Non-pigmented ciliary epithelial cell (primary cell): ENCODE measurements at regions not wholly inside any gene's neighbourhood (a gene's known extent, or its start where the extent isn't known, plus 50 kb on each side); places are given as distances from the start of the nearest gene placed in this dataset.
"Not testable (repeated sequence)": the region's sequence is repeated elsewhere in the genome, so short reads cannot be mapped to it uniquely, and the experiment has no call there.

Experiments used
- DNase-seq: peaks from one replicate; pipeline ENCODE4 v3.0.0-alpha.2; 2010; ENCODE audit warnings: low read depth

DNA sequence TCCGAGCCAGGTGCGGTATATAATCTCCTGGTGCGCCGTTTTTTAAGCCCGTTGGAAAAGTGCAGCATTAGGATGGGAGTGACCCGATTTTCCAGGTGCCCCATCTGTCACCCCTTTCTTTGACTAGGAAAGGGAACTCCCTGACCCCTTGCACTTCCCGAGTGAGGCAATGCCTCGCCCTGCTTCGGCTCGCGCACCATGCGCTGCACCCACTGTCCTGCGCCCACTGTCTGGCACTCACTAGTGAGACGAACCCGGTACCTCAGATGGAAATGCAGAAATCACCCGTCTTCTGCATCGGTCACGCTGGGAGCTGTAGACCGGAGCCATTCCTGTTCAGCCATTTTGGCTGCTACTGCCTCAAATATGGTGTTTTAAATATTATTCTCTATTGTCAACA is 198.0 kb downstream of the MEIS1 start:
- DNase-seq = not testable (repeated sequence)

DNA sequence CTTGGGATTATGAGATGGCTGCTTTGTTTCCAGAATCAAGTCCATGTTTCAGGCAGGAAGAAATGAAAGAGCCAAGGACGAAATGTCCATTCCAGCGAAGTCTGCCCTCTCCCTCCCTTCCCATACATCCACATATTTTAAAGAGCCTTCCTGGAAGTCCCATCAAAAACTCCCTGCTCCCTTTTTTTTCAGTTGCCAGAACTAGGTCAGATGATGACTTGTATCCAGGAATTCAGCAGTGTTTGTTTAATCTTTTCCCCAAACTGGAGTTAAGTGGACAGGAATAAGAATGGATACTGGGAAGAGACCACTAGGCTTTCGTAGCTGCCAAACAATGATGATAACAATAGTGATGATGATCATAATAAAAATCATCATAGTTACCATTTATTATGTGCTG is 198.7 kb downstream of the MEIS1 start:
- DNase-seq = no peak

DNA sequence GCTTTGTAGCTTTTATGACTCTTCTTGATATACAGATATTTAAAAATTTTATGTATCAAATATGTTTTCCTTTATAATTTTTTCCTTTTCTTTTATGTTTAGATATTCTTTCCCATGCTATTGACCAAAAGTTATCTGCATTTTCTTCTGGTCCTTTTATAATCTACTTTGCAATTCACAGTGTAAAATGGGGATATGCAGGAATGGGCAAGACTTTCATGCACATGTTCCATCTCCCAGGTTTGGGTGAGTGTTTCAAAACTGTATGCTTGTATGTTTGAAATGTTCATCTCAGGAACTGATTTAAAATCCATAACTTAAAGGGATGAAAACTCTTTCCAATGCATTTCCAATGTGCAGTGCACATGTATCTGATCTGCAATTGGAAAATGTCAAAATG is 199.9 kb downstream of the MEIS1 start:
- DNase-seq = no peak

DNA sequence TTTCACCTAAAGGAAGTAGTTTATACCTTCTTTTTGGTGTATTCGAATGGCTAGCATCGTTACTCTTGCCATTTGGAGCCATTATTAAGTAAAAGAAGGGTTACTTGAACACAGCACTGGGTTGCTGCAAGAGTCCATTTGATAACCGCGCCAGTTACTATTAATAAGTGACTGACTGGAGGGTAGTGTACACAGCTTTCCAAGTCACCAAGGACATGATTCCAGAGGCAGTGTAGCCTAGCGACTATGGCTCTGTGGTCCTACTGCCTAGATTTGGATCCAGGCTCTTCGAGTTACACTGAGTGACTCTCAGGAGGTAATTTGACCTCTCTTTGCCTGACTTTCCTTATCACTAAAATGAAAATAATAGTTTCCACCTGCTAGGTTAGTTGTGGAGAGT is 206.8 kb downstream of the MEIS1 start:
- DNase-seq = no peak

DNA sequence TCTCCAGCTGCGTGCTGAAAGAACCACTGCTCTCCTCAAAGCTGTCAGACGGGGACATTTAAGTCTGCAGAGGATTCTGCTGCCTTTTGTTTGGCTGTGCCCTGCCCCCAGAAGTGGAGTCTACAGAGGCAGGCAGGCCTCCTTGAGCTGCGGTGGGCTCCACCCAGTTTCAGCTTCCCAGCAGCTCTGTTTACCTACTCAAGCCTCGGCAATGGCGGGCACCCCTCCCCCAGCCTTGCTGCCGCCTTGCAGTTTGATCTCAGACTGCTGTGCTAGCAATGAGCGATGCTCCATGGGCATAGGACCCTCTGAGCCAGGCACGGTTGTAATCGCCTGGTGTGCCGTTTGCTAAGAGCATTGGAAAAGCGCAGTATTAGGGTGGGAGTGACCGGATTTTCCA is 213.2 kb downstream of the MEIS1 start:
- not testable (repeated sequence) for DNase-seq

DNA sequence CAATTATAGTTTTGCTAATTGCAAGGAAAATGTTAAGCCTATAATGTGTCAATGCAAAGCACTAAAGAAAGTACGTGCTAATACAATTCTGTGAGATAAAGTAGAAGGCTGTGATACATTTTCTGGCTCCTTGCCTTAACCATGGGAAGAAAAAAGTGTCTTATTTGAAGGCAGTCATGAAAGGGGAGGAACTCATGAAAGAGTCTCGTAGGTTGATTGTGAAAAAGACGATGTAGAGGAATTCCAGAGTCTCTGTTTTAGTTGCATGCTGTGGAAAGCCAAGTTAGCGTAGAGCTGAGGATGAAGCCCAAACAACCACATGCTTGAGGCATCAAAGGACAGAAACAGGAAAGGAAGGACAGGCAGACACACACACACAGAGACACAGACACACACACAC is 214.1 kb downstream of the MEIS1 start:
- no peak for DNase-seq

DNA sequence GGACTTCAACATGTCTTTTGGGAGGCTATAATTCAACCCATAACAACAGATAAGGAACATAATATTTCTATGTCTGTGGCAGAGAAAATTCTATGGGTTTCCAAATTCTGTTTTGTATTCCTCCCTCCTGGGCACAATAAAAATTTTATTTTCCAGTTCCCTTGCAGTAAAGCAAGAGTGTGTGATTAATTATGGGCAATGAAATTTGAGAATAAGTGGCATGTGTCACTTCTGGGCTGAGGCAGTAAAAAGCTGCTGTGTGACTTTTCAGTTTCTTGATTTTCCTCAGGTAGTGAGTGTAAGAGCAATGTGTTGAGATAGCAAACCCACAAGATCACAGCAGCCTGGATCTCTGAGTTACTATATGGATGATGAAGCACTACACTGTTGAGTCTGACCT is 216.4 kb downstream of the MEIS1 start:
- DNase-seq = no peak

DNA sequence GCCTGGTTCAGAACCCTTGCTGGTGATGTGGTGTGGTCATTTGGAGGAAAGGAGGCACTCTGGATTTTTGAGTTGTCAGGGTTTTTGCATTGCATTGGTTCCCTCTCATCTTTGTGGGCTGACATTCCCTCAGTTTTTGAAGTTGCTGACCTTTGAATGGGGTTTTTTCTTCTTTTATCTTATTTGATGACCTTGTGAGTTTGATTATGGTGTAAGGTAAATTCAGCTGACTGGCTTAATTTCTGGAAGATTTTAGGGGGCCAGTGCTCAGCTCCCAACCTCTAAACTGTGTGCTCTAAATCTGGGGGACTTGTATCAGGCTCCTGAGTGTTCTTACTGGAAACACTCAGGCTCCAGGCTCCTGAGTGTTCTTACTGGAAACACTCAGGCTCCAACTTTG is 225.9 kb downstream of the MEIS1 start:
- no peak for DNase-seq

DNA sequence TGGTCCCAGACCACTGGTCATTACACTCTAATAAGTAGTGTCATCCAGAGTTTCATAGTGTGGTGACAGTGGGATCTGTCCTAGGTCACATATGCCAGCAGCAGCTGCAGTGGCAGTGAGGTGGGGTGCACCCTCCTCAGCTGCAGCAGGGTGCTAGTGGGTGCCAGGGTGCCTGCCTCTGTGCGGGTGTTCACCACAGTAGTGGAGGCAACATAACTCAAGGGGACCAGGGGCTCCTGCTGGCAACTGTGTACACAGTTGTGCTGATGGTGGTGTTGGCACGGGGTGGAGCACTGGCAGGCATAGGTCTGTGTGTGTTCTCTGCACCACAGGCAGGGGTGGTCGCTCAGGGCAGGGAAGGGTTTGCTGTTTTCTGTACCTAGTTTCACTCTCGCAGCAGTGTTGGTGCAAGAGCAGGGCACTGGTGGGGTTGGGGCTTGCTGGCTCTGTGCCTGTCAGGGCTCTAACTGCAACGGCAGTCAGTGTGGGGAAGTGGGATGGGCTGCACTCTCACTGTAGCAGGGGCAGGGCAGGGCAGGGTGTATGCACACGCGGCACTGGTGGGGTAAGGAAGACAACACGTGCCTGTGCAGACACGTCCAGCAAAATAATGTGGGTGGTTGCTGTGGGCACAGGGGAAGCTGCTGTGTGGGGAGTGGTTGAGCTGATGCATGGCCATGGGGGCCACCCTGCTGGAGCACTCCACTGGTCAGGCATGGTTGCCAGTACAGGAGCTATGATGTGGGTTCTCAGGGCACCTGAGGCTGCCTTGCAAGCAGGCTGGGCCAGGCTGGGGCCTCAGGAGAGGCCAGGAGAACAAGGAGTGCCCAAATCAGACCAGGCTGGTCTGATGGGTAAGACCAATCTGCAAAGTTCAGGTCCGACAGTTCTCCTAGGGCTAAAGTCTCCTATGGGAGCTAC is 226.6 kb downstream of the MEIS1 start:
- DNase-seq = no peak

DNA sequence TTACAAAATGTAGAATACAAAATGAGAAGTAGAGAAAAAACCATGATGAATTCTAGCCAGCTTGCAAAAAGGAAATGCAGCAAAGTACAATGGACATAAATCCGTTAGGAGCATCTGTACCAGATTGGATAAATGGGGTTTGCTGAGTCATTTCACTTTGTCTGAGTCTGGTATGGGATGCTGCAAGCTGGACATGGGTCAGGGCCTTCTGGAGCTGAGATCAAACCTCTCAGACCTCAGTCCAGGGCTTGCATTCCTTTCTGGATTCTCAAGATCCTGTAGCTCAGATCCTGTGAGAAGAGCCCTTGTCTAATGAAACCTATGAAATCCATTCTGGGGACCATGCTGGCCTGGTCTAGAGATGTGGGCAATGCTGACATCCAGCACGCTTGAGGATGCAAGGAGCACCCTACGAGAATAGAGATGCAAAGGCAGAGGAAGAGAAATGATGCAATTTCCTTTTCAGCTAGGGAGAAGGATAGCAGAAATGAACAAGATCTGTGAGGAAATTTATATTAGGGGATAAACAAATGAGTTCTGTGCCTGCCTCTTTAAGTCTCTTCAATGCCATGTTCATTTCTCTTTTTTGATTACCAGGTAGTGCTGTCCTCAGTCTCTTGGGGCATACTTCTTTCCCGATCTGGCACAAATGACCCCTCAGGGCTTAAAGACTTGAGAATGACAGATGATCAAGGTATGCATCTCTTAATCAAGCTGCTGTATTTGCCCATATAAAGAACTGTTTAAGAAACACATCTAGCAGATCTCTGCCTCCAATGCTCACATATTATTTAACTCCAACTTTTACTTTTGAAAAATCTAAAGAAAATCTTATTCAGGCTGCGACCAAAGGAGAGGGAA is 230.4 kb downstream of the MEIS1 start:
- DNase-seq = no peak

DNA sequence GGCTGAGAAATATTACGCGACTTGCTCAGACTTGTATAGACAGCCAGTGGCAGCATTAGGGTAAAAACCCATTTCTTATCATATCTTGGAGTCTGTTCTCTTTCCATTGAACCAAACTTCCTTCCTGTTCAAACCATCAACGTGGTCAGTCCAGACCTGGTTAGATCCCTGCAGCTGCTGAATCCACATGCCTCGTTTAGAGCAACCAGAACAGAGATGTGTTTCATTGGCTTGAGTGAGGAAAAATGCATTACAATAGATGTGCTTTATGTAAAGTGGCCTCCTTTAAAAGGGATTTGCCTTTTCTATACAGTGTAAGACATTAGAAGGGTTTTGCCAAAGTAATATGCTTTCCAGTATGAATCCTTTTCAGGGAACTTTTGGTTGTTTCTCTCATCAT is 232.4 kb downstream of the MEIS1 start:
- no peak for DNase-seq

DNA sequence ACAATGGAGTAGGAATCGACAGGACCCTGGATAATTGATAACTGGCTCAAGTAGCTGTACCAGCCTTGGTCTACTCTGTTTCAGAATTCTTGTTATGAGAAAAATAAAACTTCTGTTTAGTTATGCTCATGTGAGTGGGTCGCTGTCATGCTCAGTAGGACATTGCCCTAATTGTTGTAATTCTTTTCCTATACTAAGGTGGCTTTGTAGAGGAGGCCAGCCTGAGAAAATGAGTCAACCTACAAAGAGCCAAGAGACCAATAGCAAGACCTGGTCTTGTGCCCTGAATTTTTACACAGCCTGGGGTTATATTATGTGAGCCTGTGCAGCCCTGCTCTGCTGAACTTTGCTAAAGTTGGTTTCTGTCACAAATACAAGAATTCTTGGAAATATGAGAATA is 238.4 kb downstream of the MEIS1 start:
- DNase-seq = no peak

DNA sequence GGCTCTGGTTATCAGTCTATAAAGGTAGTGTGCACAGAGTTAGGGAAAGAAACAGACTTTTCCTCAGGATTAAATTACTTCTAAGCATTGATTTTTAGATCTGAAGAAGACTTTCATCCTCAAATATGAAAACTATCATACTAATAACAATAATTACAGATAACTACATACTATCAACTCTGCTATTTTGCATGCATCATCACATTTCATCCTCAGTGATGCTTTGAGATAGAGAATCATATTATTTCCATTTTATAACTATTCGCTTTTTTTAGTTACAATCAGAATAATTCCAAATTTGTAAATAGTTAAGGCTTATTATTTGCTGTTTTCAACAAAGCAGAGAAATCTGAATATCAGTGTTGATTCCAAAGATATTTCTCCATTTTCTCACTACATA is 239.2 kb downstream of the MEIS1 start:
- no peak for DNase-seq

DNA sequence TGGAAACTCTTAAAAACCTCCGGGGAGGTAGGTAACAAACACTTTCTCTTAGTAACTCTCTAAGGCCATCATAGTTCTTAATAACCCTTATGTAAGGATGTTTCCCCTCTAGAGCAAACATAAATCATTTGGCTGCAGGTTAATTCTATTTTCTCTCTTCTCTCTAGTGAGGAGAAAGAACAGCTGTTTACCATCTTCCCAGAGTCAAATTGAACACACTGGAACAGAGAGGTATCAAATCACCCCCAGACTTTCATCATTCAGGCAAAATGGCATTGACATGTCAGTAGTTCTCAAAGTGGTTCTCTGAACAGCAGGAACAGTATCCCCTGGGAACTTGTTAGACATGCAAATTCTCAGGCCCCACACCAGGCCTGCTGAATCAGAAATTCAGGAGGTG is 240.7 kb downstream of the MEIS1 start:
- no peak for DNase-seq

DNA sequence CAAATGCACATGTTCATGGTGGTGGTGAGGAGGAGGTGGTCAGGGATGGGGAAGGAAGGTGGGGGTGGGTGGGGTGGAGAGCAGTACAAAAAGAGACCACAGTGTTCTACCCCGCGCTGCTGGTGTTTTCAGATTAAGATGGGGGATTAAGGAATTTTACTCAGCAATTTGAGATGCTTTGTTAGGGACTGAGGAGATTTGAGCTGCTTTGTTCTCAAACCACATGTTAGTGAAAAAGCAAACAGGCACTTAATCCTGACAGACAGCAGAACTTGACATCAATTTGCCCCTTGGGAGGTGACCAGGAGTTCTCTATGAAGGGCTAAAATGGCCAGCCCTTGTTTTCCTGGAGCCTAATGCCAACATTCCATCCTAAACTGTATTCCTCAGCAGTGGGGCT is 244.5 kb downstream of the MEIS1 start:
- no peak for DNase-seq

DNA sequence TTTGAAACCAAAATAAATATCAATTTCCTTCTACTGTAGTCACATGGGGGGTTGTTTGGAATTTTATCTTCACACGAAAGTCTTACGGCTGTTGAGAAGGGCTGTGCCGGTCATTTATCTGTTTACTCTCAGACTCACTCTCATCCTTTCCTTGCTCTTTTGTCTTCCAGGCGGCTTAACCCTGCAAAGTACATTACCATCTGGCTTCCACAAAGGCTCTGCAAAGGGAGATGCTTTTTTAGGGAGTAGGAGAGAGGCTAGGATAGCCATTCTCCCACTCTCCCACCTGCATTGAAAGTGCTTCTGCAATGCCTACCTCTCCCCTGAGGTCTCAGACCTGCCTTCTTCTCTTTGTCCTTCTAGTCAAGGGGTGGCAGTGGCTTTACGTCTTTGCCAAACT is 247.6 kb downstream of the MEIS1 start:
- DNase-seq = no peak

DNA sequence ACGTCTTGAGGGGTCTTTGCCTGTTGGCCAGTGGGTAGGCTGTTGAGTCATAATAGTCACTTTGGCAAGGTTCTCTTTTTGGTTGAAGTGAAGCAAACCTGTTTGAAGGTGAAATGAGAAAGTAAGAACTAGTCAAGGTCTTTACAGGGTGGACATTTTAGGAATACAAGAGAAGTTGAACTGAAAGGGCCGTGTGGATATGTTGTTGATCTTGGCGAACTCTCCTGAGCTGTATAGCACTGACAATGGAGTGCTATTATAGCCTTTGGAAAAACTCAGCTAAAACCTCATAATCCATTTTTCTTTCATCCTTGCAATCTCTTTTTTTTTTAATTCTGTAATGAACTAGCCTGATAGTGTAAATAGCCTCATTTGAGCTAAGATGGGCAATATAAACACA is 248.1 kb downstream of the MEIS1 start:
- no peak for DNase-seq

DNA sequence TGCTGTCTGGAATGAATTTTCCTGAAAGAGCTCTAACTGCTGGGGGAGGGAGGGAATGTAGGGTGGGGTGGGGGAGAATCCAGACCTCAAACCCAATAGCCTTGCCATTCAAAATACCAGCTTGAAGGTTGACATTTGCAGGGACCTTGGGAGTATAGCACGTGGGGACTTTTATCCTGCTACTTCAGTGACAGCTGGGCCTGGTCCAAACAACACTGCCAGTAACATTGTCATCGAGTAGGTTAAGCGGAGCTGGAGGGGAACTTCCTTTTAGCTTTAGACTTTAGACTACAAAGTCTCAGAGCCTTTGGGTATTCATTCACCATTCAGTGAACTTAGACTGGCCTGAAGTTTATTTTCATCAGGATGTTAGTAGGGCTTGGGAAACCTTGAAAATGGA is 248.7 kb downstream of the MEIS1 start:
- no peak for DNase-seq

DNA sequence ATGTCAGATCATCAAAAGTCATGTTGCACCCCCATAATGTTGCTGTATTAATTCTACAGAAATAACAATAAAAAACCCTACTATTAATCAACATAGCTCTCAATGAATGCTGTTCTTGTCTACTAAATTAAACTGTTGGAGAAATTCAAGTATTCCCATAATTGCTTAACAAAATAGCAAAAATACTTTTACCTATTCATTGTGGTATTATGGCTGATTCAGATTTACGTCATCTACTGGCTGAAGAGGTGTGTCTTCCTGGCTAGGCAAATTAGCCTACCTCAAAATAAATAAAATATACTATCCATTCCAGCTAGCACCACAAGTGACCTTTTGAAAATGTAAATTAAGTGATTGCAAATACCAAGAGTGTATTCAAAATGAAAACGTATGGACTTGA is 249.4 kb downstream of the MEIS1 start:
- DNase-seq = no peak

DNA sequence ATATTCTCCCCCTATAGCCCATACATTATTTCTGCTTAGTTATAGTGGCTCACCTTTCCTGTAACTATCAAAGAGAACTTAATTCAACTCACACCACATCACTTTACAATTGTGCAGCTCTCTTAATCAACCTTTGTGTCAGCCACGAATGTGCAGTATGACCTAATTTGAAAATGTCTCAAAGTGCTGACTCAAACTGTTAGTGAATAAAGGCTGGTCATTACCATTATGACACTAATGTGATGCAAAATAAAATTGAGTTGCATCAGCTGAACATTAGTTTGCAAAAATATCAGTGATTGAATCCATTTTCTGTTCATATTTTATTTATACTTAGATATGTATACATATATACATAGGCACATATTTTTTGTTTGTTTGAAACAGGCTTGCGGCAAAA is 251.8 kb downstream of the MEIS1 start:
- DNase-seq = no peak

DNA sequence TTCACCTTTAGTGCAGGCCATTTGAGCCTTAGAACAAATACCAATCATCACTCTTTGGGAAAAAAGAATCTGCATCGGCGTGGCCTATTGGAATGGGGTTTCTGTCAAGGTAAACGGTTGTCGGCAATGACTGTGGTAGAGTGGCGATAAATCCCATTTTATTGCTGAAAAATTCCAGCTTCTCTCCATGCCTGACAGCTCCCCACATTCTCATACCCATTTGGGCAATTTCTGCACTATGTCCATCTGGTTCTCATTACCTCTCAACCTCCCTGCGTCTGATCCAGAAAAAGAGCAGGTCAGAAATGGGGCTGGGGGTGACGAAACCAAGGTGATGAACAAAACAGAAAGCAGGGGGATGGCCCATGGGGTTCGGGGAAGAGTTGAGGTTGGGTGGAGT is 254.0 kb downstream of the MEIS1 start:
- no peak for DNase-seq

DNA sequence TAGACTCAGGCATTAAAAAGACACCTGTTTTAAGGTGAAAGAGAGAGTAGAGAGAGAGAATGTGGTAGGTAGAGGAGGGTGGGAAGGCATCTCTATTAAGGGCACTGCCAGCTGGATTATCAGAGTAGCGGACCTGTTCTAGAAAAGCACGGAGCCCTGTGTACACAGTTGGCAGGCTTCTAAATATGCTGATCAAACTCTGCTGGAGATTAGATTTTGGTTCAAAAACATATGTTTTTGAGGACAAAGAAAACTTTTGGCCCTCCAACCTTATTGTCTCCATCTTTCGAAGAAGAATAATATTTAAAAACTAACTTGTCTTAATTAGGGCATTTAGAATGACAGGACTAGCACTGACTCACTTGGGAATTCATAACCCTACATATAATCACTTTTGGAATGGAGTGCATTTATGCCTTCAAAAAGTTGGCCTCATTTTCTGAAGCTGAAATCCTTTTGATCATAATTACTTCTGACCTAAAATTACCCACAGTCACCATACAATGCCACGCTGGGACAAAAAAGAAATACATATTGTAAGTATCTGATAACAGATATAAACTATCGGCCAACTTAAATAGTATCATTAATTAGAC is 254.6 kb downstream of the MEIS1 start:
- no peak for DNase-seq
